ENCODE measurements at regions not wholly inside any gene's neighbourhood (a gene's known extent, or its start where the extent isn't known, plus 50 kb on each side); places are given as distances from the start of the nearest gene placed in this dataset.

- no peak for DNase-seq (ENCODE audit: low read depth in 3 of 3, low spot score in 1 of 3)
Observed at GRCh38 chr10:123484722-123485121, 181.4 kb upstream of the GPR26 start.

DNA sequence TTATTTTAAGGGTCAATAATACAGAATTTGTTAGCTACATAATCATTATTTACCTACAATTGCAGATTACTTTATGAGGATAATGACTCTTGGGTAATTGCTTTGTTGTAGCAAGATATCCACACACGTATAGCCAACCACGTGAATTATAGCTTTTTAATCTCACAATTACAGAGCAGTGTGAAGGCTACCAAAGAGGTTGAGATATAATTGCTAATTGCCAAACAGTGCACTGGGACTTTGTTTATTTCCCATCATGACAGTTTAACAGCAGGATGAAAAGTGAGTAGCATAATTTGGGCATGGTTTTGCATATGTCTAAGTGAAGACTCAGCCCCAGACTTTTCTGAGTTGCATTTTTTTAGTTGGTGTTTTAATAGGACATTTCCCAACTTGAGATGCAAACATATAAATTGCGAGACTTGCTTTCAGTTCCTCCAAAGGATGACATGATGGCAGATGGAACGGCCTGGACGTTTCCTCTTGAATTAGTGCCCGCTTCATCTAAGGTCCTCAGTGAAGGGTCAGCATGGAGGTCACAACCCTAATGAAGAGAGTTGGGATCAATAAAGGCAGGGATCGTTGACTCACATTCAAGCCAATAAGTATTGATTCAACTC lies 180.7 kb upstream of the GPR26 start:
- DNase-seq (ENCODE audit: low read depth in 3 of 3, low spot score in 1 of 3) = no peak

DNA sequence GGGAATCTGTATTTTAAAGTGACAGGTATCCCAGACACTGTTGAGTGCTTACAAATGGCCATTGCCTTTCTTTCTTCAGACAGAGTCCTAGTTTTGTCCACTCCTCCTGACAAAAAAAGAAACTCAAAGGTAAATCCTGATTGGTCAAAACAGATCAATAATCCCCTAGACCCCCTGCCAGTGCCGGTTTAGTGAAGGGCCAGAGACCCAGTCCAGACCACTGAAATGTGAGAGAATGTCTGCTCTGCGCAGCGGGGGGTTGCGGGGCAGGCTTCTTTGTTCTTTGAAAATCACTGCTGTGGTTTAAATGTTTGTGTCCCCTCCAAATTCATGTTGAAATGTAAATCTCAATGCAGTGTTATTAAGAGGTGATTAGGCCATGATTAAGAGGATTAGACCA lies 177.7 kb upstream of the GPR26 start:
- DNase-seq (ENCODE audit: low read depth in 3 of 3, low spot score in 1 of 3) = no peak

GRCh38 chr10:123491364-123491763 lies 174.8 kb upstream of the GPR26 start:
- no peak for DNase-seq (ENCODE audit: low read depth in 3 of 3, low spot score in 1 of 3)

- DNase-seq (ENCODE audit: low read depth in 3 of 3, low spot score in 1 of 3) = no peak
Observed at GRCh38 chr10:123492016-123492415, 174.1 kb upstream of the GPR26 start.

DNA sequence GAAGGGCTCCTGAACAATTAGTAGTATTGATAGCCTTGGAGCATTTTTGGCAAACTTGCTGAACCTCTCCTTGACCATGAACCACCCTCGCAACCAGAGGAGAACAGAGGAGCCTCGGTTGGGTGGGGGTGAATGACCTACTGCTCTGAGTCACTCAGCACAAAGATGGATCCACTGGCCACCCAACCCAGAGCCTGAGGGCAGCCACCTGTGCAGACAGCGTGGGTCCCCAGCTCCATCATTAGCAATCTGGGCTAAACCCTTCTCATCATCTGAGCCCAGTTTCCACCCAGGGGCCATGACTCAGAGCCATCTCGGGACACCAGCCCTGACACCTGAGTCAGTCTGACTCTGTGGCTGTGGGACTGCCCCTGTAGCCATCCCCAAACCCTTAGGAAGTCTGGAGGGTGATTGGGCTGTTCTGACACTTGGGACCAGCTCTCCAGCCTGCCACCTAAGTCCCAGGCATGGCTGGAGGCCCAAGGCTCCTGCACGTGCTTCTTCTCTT lies 171.8 kb upstream of the GPR26 start:
- no peak for DNase-seq (ENCODE audit: low read depth in 3 of 3, low spot score in 1 of 3)

- no peak for DNase-seq (ENCODE audit: low read depth in 3 of 3, low spot score in 1 of 3)
Observed at GRCh38 chr10:123496375-123496774, 169.8 kb upstream of the GPR26 start.

- no peak for DNase-seq (ENCODE audit: low read depth in 3 of 3, low spot score in 1 of 3)
Observed at GRCh38 chr10:123496996-123497660, 169.0 kb upstream of the GPR26 start.

DNA sequence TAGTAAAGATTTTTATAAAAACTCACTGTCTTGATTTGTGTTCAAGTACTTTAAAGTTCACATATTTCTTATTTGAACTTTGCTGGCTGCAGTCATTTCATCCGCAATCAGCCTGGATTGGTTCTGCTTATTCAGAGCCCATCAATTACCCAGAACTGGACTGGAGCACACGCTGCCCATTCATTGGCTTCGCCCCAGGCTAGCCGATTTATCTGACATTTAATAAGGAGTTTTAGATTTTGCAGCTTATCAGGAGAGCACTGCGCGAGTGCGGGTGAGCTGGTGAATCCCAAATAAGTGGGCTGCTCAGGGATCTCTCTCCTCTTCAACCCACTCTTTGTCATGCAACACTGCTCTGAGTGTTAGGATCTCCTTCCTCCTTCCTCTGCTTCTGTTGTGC lies 166.0 kb upstream of the GPR26 start:
- DNase-seq (ENCODE audit: low read depth in 3 of 3, low spot score in 1 of 3) = no peak

DNA sequence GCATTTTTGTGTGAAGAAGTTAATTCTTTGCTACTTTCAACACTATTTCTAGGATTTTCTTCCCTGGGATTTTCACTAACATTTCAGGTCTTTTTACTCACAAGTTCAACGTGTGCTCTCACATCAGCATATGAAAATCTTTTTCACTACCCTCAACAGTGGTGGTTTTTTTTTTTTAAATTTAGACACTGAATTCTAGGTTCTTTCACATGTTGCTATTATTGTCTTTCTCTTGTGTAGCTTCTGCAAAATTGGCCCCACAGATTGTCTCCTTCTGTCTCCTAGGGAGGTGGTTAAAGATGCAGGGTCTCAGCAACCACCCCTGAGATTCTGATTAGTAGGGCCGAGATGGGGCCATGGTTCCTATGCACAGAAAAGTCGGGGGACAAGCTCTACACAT lies 165.0 kb upstream of the GPR26 start:
- DNase-seq (ENCODE audit: low read depth in 3 of 3, low spot score in 1 of 3) = no peak

GRCh38 chr10:123502983-123503382 lies 163.2 kb upstream of the GPR26 start:
- no peak for DNase-seq (ENCODE audit: low read depth in 3 of 3, low spot score in 1 of 3)

- no peak for DNase-seq (ENCODE audit: low read depth in 3 of 3, low spot score in 1 of 3)
Observed at GRCh38 chr10:123506455-123506854, 159.7 kb upstream of the GPR26 start.

- no peak for DNase-seq (ENCODE audit: low read depth in 3 of 3, low spot score in 1 of 3)
Observed at GRCh38 chr10:123507298-123507697, 158.9 kb upstream of the GPR26 start.

DNA sequence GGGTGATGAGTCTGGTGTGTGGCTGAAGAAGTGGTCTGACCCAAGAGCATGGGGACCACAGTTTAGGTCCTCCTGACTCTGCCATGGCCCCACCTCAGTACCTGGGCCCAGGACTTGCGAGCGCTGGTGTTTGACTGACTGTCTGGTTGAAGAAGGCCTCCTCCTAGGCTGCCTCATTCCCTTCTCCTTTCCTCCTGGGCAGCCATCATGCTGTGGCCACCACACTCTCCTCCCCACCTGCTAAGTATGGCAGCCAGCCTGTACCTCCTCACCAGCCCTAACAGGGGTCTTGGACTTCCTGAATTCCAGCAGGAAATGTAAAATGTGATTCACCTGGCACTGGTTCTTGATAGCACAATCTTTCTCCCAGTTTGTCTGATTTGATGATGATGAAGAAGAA lies 156.8 kb upstream of the GPR26 start:
- DNase-seq (ENCODE audit: low read depth in 3 of 3, low spot score in 1 of 3) = no peak

DNA sequence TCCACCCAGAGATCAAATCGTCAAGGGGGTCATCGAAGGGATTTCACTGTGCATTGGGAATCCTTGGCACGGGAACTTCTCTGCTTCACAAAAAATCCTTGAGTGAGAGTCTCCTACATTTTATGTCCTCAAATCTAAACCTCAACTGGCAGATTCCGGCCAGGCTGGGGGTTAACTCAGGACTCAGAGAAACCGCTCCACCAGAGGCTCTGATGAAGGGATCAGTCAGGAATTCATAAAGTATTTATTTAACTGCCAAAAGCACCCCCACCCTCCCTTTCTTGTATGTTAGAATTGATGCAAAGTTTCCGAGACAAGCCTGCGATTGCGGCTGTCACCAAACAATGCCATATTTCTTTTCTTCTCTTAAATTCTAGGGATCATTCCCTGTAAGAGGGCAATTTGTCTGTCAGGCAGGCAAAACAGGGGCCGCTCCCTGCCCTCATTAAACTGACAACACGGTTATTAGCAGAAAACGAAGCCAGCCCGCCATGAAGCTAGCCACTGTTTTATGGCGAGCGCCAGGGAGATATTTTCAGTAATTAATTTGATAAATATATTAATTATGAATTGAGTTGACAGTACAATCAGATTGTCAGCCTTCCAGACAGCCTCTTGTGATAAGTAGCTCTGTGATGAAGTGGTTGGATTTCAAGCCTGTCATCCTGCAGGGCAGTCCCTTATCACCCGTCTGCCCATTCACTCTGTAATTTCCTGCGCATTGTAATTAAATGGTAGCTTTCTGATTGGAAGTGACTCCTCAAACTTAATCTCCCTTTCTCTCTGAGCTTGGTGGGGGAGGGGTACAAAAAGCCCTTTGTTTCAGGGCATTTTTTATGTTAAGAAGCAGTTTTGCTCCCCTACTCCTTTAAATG lies 153.0 kb upstream of the GPR26 start:
- no peak for DNase-seq (ENCODE audit: low read depth in 3 of 3, low spot score in 1 of 3)

DNA sequence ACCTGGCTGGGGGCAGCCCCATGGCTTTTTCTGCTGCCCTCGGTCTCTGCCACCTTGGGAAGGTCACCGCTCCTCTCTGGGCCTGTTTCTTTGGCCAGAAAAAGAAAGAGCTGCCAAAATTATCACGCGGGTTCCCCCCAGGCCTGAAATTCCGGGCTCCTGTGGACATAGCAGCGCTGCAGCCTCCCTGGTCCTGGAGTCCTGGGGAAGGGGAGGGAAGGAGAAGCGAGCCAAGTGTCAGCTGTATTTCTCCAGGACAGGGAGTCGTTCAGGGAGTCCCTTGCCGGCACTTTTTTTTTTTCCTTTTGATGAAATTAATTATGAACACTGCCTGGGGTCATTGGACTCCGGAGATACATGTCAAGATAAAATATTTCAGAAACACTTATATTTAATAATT lies 152.3 kb upstream of the GPR26 start:
- DNase-seq (ENCODE audit: low read depth in 3 of 3, low spot score in 1 of 3) = no peak

- DNase-seq (ENCODE audit: low read depth in 3 of 3, low spot score in 1 of 3) = no peak
Observed at GRCh38 chr10:123514996-123515395, 151.2 kb upstream of the GPR26 start.

DNA sequence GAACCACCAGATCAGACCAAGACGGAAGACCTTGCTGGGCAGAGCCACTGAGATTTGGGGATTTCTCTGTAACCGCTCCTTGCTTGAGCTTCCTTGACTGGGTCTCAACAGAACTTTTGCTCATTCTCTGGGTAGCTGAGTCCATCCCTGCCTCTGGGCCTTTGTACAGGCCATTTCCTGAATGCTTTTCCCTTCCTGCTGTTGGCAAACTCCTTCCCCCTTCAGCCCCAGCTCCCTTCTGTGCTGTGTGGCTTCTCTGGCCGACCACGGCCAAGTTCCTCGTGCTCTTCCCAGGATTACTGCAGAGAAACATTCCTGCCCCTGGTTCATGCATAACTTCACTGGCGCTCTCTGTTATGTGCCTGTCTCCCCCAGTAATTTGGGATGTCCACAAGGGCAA lies 150.5 kb upstream of the GPR26 start:
- DNase-seq (ENCODE audit: low read depth in 3 of 3, low spot score in 1 of 3) = no peak

DNA sequence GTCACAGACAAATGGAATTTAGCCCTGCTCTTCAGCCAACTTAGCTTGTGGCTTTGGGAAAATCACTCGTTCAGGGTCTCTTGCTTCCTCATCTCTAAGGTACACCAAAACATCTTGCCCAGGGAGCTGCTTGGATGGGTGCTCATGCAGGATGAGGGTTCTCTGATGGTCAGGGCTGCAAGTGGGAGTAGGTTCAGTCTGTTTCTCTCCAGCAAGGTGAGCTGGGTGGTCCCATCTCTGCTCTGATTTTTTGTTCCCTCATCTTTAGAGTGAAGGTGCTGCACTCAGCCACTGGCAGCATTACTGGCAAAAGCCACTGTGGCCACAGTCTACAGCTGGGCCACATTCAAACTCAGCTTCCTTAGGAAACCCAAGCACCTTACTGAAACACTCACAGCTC lies 149.9 kb upstream of the GPR26 start:
- no peak for DNase-seq (ENCODE audit: low read depth in 3 of 3, low spot score in 1 of 3)

GRCh38 chr10:123517426-123517825 lies 148.7 kb upstream of the GPR26 start:
- no peak for DNase-seq (ENCODE audit: low read depth in 3 of 3, low spot score in 1 of 3)

DNA sequence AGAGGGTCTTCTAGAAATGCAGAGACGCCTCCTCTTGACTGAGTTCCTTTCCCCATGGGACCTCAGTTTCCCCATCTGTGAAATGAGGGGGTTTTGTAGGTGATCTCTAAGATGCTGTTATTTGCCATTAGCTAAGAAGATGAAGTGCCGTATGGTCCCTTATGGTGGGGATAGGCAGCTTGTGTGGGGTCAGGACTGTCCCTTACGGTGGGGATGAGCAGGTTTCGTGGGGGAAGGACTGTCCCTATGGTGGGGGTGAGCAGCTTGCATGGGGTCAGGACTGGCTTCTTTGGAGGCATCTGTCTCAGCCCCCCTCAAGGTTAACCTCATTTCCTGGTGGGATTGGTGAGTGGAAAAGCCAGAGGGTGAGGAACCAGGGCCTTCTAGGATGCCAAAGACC lies 148.3 kb upstream of the GPR26 start:
- no peak for DNase-seq (ENCODE audit: low read depth in 3 of 3, low spot score in 1 of 3)

DNA sequence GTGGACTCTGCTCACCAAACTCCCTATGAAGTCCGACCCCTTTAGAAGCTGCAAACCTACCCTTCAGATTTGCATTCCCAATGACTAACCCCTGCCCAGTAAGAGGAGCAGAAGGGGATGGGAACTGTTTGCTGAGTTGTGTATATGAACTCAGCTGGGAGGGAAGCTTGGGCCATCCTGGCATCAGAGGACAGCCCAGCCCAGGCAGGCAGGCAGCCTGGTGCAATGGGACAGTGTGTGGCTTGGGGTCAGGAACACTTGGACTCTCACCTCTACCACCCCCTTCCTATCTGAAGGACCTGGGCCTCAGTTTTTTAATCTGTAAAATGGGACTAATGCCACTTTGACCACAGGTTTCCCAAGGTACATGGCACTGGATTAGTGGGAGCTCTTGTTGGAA lies 147.4 kb upstream of the GPR26 start:
- DNase-seq (ENCODE audit: low read depth in 3 of 3, low spot score in 1 of 3) = no peak
